OCI-LY3 (cell line): ENCODE measurements at regions not wholly inside any gene's neighbourhood (a gene's known extent, or its start where the extent isn't known, plus 50 kb on each side); places are given as distances from the start of the nearest gene placed in this dataset.

Source experiments
- EZH2phosphoT487 ChIP-seq: fragments of 200-600 bp; shearing (Covaris generic); IDR thresholded peaks from 2 replicates; pipeline ENCODE4 v1.6.1; 2018; ENCODE audit warnings: antibody characterized with exemption, mixed run types, low read depth
- TF ChIP-seq, protein P1 (sequence below): fragments of 200-600, 300-600 bp; sonication (generic); IDR thresholded peaks from 2 replicates; pipeline ENCODE4 v1.5.1; 2014; ENCODE audit warnings: antibody characterized with exemption, low read length, low read depth

DNA sequence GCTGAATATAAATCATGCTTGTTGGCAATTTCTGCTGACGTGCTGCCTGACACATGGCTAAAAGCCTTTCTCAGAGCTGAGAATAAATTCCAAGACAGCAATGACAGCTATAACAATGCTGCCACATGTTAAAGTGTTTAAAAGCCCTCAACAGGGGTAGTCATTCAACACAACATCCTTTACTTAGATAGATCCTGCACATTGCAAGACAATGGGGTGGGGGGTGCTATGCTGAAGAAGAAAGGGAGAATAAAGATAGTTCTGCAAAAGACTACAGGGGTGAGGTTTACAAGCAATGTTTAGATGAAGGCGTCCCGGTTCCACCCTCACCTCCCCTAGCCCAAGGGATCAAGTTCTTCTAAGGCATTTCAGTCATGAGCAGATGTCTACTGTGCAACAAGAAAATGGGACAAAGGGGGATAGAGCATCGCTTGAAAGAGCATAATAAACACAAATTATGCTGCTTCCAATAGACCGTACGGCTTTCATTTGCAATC, 291.0 kb upstream of the ACVR2A start:
- TF ChIP-seq, protein P1, sequence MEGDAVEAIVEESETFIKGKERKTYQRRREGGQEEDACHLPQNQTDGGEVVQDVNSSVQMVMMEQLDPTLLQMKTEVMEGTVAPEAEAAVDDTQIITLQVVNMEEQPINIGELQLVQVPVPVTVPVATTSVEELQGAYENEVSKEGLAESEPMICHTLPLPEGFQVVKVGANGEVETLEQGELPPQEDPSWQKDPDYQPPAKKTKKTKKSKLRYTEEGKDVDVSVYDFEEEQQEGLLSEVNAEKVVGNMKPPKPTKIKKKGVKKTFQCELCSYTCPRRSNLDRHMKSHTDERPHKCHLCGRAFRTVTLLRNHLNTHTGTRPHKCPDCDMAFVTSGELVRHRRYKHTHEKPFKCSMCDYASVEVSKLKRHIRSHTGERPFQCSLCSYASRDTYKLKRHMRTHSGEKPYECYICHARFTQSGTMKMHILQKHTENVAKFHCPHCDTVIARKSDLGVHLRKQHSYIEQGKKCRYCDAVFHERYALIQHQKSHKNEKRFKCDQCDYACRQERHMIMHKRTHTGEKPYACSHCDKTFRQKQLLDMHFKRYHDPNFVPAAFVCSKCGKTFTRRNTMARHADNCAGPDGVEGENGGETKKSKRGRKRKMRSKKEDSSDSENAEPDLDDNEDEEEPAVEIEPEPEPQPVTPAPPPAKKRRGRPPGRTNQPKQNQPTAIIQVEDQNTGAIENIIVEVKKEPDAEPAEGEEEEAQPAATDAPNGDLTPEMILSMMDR: no peak
- TF ChIP-seq EZH2phosphoT487: no peak
